Psoas muscle (tissue), 7 donors: ENCODE measurements at regions not wholly inside any gene's neighbourhood (a gene's known extent, or its start where the extent isn't known, plus 50 kb on each side); places are given as distances from the start of the nearest gene placed in this dataset.

ENCODE experiments used
- ATAC-seq, 4 donors: fragments of 200-7000 bp; cut with Tn5 transposase; one replicate each; pipeline ENCODE4 v1.9.1; 2020; ENCODE audit warnings: moderate library complexity in 3 of 4, mild to moderate bottlenecking in 2 of 4
- DNase-seq, 2 donors: peaks; one replicate each; pipeline ENCODE4 v3.0.0-alpha.2; 2020
- H3K27ac ChIP-seq: fragments of 200-600 bp; one replicate; pipeline ENCODE4 v1.8.0; 2022
- H3K27me3 ChIP-seq, 3 donors: fragments of 200-600 bp in 1 of 3; one replicate each; pipeline versions ENCODE4 v1.6.1 to v1.8.0; 2013 to 2022; ENCODE audit warnings: low read length in 2 of 3, mild to moderate bottlenecking in 2 of 3, moderate library complexity in 1 of 3; ENCODE audit not compliant: insufficient read depth in 3 of 3
- H3K36me3 ChIP-seq, 2 donors: fragments of 200-600 bp in 1 of 2; one replicate each; pipeline versions ENCODE4 v1.6.1 to v1.8.0; 2013 to 2022; ENCODE audit warnings: low read depth in 1 of 2, mild to moderate bottlenecking in 1 of 2, moderate library complexity in 1 of 2; ENCODE audit not compliant: insufficient read depth in 1 of 2
- H3K4me1 ChIP-seq: fragments of 200-600 bp; one replicate; pipeline ENCODE4 v1.8.0; 2022
- H3K4me3 ChIP-seq: fragments of 200-600 bp; one replicate; pipeline ENCODE4 v1.8.0; 2022; ENCODE audit warnings: mild to moderate bottlenecking
- H3K9me3 ChIP-seq: fragments of 200-600 bp; one replicate; pipeline ENCODE4 v1.8.0; 2022
- WGBS, 3 donors: extraction: QIAGEN DNeasy Blood & Tissue Kit; methylation state at CpG; one replicate each; pipeline versions ENCODE4 v1.1.6 to v1.1.7; 2013; 5-methylcytosine and 5-hydroxymethylcytosine counted together
- intact Hi-C, 2 donors: fragments of 100-400 bp; cut with DNase I; formaldehyde crosslinking; loops; one replicate each; pipeline versions ENCODE4 v1.11.0 to v1.14.2; 2022
- TF ChIP-seq, protein P1 (sequence below): fragments of 200-600 bp; IDR thresholded peaks from one replicate; pipeline ENCODE4 v1.8.0; 2022; ENCODE audit warnings: antibody characterized with exemption
- donor health status: healthy with polysubstance abuse.
- donor health status: DM: no; HTN: no; CAD: no; lungs with moderate emphysema.
- donor health status: Bipolar disorder and iron deficiency.
- donor health status: healthy.
- donor health status: DM: yes; HTN: yes; CAD: no.
- donor health status: DM: no; HTN: no; CAD: no.
- donor health status: DM: yes; HTN: yes; CAD: no.

DNA sequence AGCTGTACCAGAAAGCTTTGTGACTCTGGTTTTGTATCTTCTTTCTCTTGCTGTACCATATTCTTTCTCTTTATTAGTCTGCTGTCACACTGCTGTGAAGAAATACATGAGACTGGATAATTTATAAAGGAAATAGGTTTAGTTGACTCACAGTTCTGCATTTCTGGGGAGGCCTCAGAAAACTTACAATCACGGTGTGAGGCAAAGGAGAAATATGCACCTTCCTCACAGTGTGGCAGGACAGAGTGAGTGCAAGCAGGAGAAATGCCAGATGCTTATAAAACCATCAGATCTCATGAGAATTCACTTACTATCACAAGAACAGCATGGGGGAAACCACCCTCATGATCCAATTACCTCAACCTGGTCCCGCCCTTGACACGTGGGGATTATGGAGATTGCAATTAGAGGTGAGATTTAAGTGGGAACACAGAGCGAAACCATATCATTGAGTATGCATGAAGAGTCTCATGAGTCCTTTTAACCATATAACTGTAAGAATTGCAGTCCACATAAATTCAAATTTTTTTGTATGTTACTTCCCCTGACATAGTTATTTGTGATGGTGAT lies 67.4 kb upstream of the INPP4B start:
- Histone ChIP-seq H3K27ac (no peak overlapping the region), H3K36me3 (no peaks in the 10 kb centered on the region), H3K27me3 (no peaks in the 10 kb centered on the region), H3K4me1 (no peaks in the 10 kb centered on the region), H3K4me3 (no peak overlapping the region), H3K9me3 (no peaks in the 10 kb centered on the region)
- WGBS, 3 donors = 84 to 85% (median 85%) methylated on average over 4 of the region's 4 CpGs
- ATAC-seq (no peak), DNase-seq (no peak)
- intact Hi-C loops = no loop called here
- TF ChIP-seq, protein P1, sequence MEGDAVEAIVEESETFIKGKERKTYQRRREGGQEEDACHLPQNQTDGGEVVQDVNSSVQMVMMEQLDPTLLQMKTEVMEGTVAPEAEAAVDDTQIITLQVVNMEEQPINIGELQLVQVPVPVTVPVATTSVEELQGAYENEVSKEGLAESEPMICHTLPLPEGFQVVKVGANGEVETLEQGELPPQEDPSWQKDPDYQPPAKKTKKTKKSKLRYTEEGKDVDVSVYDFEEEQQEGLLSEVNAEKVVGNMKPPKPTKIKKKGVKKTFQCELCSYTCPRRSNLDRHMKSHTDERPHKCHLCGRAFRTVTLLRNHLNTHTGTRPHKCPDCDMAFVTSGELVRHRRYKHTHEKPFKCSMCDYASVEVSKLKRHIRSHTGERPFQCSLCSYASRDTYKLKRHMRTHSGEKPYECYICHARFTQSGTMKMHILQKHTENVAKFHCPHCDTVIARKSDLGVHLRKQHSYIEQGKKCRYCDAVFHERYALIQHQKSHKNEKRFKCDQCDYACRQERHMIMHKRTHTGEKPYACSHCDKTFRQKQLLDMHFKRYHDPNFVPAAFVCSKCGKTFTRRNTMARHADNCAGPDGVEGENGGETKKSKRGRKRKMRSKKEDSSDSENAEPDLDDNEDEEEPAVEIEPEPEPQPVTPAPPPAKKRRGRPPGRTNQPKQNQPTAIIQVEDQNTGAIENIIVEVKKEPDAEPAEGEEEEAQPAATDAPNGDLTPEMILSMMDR = no peak

DNA sequence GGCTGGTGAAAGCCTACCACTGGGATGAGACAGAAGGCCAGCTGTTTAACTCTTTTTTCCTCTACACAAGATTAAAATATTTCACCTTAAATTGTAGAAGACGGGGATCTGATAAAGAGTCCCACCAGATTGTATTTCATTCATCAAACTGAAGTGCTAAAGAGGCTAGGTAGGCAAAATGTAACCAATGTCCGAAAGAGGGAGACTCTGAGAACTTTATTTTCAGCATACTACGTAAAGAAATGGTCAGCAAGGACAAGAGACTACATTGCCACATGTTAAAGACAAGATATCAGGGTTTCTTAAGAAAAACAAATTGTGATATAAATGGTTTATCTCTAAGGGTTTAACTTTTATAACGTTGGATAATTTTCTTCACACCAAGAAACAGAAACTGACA lies 71.6 kb upstream of the INPP4B start:
- intact Hi-C loops = no loop called here
- no peaks in the 10 kb centered on the region for H3K36me3 ChIP-seq
- TF ChIP-seq, protein P1 = no peak
- H3K4me1 ChIP-seq = no peaks in the 10 kb centered on the region
- DNase-seq = no peak
- 84 to 88% (median 86%) methylated on average over 4 of the region's 4 CpGs for WGBS, 3 donors
- no peak for ATAC-seq
- no peak overlapping the region for H3K4me3 ChIP-seq
- no peaks in the 10 kb centered on the region for H3K9me3 ChIP-seq
- no peak overlapping the region for H3K27ac ChIP-seq
- no peaks in the 10 kb centered on the region for H3K27me3 ChIP-seq

DNA sequence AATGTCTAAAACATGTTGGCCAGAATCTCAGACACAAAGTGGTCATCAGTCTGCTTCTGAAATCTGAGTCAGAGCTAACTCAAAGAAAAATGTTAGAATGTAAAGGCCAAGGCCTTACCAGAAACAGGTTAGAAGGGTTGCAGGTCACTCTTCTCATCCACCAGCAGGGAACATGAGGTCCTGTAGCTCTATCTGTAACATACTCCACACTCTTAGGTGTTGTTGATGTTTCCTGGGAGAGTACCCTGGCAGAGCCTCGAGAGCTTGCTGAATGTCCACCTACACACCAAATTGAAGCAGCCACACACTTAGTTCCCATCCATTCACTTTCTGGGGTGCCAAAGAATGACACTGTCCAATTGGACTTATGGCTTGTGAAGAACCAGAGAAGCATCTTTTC lies 76.6 kb upstream of the INPP4B start:
- H3K4me1 ChIP-seq = no peaks in the 10 kb centered on the region
- ATAC-seq (no peak), DNase-seq (no peak)
- H3K27me3 ChIP-seq = no peaks in the 10 kb centered on the region
- H3K27ac ChIP-seq = no peak overlapping the region
- no peaks in the 10 kb centered on the region for H3K36me3 ChIP-seq
- intact Hi-C loops = no loop called here
- no peaks in the 10 kb centered on the region for H3K9me3 ChIP-seq
- WGBS, 3 donors = 85 to 95% (median 87%) methylated on average over 1 of the region's 1 CpG
- H3K4me3 ChIP-seq = no peak overlapping the region
- TF ChIP-seq, protein P1 = no peak

- DNase-seq (no peak), ATAC-seq (no peak)
- no peak overlapping the region for H3K4me3 ChIP-seq
- no peaks in the 10 kb centered on the region for H3K9me3 ChIP-seq
- TF ChIP-seq, protein P1 = no peak
- H3K36me3 ChIP-seq = no peaks in the 10 kb centered on the region
- H3K27ac ChIP-seq = no peak overlapping the region
- intact Hi-C loops = no loop called here
- no peaks in the 10 kb centered on the region for H3K4me1 ChIP-seq
- H3K27me3 ChIP-seq = no peaks in the 10 kb centered on the region
These were observed 77.5 kb upstream of the INPP4B start for GRCh38 chr4:142923619-142924018.

DNA sequence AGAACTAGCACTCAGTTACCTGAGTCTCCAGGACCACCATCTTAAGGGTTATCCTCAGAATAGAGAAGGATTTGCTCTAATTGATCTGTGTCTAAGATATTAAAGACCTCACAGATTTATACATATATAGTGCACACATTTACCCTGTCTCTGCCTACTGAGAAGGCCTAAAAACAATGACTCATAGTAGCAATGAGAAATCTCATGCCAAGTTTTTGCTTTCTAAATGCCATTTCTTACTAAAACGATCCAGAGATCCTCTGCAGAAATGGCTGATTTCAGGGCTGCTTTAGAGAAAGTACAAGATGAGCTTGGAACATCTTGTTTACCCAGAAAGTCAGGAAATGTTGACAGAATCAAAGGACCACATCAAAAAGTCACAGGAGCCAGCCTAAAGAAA lies 79.1 kb upstream of the INPP4B start:
- no peak for DNase-seq
- 21 to 24% (median 23%) methylated on average over 1 of the region's 1 CpG for WGBS, 3 donors
- no peaks in the 10 kb centered on the region for H3K4me1 ChIP-seq
- H3K27me3 ChIP-seq = no peaks in the 10 kb centered on the region
- H3K36me3 ChIP-seq = no peaks in the 10 kb centered on the region
- intact Hi-C loops = no loop called here
- TF ChIP-seq, protein P1 = no peak
- H3K9me3 ChIP-seq = no peaks in the 10 kb centered on the region
- ATAC-seq = no peak
- H3K27ac ChIP-seq = no peak overlapping the region
- H3K4me3 ChIP-seq = no peak overlapping the region
